HG03108 (cell line): ENCODE measurements at regions not wholly inside any gene's neighbourhood (a gene's known extent, or its start where the extent isn't known, plus 50 kb on each side); places are given as distances from the start of the nearest gene placed in this dataset.
"Not testable (repeated sequence)": the region's sequence is repeated elsewhere in the genome, so short reads cannot be mapped to it uniquely, and the experiment has no call there.

Experiments used
- ATAC-seq: cut with Tn5 transposase; IDR thresholded peaks from one replicate; pipeline ENCODE4 v1.9.1; 2021; ENCODE audit warnings: moderate library complexity; ENCODE audit not compliant: unreplicated experiment

DNA sequence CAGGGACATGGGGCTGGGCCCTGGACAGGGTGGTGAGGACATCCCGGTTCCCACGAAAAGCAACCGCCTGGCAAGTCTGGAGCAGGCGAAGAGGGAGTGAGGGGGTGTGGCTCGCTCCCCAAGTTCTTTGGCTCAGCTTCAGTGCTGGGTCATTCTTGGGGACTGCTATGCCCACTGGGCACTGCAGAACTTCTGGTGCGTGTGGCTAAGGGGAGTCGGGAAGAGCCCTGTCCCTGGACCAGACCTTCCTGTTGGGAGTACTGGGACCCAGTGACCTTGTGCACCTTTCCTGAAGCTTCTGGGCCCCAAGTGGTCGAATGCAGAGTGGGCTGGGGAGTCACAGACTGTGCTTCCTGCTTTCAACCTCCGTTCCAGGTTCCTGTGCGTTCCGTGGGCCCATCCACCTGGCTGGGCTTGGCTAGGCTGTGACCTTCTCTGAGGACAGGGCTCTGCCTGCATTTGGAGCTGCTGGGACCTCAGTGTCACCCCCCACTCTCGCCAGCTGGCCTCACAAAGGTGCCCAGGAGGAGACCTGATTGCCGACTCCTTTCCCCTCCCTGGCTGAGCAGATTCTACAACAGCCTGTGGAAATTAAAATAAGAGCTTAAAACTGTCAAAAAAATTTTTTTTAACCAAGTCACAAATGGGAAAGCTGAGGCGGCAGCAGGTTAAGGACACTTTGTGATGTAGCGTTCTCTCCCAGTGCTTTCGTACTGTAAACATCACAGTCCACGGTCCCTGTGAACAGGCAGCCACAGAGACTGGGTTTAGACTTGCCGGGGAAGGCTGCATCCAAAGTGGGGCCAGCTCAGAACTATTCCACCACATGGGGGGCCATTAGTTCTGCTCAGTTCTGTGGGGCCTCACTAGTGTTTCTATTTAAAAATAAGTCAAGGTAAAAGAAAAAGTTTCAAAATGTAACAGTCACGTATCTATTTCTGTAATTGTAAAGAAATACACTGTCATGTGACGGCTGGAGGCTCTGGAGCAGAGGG, 63.8 kb upstream of the WNT7B start:
- no peak for ATAC-seq

DNA sequence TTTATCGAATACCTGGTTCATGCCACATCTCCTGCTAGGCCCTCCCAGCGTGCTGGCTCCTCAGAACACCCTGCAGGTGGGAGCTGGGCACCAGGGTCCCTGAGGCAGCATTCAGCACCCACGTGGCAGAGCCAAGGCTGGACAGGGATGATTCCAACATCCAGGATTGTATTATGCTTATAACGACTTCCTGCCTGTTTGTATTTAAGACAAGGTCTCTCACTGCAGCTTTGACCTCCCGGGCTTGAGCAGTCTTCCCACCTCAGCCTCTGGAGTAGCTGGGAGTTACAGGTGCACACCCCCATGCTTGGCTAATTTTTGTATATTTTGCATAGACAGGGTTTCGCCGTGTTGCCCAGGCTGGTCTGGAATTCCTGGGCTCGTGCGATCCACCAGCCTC, 64.7 kb upstream of the WNT7B start:
- ATAC-seq: no peak

DNA sequence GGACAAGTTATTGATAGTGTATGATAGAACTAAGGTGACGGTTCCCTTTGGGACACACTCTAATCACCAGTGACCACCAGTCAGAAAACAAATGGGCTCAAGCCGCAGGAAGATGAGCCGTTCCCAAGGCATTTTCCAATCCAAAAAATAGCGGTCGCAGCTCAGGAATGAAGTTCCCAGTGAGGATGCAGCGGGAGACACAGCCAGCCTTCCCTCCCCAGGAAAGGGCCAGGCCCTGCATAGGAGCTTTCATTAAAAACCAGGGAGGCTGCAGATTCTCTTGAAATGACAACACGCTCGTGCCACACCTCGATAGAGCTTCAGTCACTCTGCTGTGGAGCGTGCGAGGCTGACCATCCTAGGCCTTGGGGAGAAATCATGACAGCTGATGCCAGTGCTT, 65.8 kb upstream of the WNT7B start:
- ATAC-seq: no peak

DNA sequence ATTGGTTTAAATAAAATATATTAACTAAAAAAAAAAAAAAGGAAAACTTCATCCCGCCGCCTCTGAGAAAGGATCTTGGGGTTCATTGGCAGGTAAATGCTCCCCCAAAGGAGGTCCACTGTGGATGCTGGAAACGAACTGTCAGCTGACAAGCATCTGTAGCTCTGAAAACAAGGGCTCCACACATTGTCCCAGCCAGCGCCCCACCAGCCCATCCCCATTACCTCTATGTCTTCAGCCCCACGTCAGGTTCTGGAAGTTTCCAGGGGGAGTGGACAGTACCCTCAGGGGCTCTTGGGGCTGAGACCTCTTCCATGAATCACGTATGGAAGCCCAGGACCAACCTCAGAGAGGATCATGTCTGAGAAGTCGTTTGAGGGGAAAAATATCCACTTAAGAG, 66.4 kb upstream of the WNT7B start:
- ATAC-seq: no peak

DNA sequence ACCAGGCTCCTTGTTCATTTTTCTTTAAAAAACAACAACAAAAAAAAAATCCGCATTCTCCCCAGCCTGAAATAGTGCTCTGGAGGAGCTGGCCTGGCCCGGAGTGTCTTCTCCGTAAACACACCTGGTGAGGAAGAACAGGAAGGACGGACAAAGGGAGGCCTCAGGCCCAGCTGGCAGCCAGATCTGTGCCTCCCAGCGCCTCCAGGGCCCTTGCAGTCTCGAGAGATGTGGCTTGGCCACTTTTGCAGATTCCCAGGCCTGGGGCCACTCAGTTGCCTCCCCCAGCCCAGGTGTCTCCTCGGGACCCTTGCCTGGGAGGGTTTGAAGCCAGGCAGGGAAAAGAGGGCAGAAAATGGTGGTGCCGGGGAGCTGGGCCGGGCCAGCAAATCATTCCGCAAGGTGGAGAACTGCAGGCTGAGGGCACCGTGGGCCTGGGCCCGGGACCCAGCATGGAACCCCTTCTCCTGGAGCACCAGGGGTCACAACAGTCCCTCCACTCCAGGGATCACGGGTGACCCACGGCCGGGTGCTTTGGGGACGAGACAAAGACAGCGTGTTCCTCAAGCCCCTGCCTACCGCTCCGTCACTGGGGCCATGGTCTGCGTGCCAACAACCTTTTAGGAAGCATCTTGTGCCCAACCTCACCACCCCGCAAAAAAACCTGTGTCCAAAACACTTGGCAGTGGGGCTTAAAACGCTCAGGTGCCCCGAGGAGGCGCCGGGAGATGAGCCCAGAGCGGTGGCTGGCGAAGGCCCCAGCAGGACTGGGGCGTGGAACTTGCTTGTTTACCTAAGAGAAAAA, 67.1 kb upstream of the WNT7B start:
- ATAC-seq: no peak

DNA sequence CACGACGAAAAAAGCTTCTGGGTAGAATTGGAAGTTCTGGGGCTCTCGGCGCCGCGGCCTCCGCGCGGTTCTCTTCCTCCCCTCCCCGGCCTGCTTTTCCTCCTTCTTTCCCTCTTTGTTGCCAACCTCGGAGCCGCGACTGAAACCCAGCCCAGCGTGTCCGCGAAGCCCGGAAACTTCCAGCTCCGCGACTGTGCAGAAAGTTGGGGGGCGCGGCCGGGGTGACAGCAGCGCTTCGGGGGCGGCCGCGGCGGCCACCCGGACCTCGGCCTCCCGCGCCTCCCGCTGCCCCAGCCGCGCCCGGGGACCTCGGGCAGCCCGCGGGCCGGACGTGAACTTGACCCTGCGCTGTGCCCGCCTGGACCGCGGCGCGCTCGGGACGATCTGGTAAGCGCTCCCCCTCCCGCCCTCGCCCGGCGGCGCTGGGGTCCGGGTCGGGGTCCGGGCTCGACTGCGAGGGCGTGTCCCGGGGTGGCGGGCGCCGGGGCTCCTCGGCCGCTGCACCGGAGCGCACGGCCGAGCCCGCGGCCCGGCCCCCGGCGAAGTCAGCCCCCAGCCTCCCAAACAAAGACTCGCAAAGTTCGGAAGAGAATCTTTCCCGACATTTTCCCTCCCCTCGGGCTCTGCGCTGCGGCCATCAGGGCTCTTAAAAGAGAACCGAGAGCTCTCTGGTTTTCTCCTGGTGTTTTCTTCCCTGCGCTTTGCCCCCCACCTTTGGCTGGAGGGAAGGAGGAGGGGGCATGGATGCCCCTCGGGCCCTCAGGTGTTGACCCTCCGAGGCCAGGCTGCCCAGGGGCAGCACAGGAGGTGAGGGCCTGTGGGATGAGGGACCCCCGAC, 67.9 kb upstream of the WNT7B start:
- ATAC-seq: no peak

DNA sequence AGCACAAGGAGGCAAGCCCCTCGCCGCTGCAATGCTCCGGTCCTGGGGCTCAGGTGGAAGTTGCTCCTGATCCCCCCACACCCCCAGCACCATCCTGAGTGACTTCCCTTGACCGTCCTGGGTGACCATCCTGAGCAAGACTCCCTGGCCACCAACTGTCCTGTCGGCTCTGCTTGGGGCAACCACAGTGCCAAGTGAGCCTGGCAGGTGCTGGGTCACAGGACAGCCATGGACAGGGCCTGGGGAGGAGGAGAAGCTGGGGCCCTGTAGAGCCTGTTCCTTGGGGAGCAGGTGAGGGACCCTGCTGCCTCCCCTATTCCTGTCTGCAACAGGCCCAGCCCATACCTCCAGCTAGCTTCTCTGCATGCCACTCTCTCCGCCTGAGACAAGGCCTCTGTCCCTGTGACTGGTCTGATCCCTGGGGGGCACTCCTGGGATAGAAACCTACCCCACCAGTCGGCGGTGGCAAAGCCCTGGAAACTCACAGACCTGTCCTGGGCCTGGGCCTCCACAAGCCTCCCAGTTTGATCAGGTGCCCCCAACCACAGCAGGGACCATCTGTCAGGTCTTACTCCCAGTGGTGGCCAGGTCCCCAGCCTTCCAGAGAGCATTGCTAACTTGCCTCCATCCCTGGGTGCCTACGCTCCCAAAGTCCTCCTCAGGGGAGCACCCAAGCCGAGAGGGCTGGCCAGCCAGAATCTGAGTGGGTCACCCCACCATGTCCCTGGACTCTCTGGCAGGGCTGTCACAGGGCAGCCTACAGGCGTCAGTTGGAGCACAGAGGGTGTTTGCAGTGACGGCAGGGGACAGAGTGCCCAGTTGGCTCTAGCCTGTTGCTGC, 68.7 kb upstream of the WNT7B start:
- ATAC-seq: no peak

DNA sequence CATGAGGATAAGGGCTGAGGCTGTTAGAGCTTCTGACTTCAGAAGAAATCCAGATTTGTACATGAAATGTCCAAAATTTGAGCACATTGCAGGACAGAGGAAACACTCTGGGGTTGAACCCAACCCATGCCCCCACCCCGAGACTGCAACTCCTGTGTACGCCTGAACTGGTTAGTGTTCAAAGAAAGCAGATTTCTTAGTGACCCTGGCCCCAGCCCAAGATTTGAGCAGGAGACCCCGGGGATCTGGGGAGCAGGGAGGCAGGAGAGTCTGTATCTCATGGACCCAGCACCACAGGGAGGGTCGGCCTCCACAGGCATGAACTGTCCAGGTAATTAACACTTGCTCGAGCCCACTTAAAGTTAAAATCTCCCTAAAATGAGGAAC, 69.3 kb upstream of the WNT7B start:
- no peak for ATAC-seq

DNA sequence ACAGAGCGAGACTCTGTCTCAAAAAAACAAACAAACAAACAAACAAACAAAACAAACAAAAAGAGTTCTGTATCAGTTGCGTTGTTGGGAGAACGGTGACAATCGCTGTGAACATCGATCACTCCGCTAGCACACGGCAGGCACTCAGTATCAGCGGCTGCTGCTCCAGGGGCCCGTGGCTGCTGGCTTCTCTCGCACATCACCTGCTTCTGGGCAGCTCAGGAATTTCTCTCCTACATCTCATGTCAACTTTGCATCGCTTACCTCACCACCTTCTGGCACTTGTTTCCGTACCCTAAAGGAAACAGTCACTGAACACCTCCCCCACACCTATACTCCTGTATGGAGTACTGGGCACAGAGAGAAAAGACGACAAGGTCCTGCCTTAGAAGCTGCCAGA, 70.3 kb upstream of the WNT7B start:
- no peak for ATAC-seq

DNA sequence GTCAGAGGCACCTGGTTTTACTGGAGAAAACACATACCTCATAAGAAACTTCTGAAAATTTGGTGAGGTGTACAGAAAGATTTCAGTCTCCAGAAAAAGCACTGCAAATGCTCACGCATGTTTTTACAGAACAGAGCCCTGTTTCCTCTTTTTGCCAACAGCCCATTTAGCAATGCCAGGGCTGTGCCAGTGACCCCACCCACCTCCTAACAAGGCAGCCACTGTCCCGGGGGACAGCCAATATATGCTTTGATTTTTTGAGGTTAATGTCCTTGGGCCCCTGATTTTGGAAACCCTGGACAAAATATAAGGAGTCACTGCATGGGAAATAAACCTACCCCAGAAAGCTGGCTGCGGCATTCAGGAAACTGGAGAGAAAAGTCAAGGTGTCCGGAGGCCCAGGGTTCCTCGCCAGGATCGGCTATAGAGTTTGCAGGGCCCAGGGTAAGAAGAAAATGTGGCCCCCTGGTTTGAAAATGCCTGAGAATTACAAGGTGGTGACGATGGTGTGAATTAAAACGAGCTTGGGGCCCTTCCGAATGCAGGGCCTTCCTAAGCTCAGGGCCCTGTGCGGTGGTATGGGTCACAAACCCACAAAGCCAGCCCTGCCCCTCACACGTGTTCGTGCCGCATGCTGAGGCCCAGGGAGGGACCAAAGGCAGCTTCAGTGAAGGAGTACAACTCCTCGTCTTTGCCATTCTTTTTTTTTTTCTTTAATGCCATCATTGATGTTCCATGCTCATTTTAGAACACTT, 71.1 kb upstream of the WNT7B start:
- ATAC-seq: no peak

DNA sequence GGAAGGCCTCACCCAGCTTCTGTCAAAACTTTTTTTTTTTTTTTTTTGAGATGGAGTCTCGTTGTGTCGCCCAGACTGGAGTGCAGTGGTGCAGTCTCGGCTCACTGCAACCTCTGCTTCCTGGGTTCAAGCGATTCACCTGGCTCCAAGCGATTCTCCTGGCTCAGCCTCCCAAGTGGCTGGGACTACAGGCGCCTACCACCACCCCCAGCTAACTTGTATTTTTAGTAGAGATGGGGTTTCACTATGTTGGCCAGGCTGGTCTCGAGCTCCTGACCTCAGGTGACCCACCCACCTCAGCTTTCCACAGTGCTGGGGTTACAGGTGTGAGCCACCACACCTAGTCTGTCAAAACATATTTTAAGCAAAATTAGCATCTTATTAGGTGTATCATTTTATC, 71.7 kb upstream of the WNT7B start:
- not testable (repeated sequence) for ATAC-seq

DNA sequence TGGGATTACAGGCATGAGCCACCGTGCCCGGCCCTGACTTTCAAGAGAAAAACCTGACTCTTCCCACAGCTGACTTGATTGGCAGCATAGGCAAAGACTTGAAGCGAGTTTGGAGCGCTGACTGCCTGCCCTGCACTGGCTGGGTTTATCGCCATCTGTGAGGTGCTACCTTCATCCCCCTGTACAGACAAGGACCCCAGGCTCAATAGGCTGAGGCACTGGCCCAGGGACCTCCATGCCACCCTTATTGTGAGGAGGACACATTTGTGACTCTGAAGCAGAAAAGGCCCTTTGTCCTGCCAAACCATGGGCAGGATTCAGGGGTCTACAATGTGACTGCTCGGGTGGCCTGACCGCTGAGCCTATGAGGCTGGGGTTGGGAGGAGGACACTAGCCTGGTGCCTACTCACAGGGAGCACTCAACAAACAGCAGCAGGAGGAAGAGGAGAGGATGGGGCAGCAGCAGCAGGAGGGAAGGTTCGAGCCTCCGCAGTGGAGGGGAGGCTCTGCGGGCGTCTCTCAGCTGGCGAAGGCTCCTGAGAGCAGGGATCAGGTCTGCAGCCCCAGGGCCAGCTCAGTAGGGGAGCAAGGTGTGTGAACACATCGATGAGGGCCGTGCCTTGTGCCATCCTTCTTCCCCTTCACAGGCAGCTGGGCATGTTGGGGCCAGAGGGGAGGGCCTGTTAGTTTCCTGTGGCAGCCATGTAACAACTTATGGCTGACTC, 72.9 kb upstream of the WNT7B start:
- no peak for ATAC-seq

DNA sequence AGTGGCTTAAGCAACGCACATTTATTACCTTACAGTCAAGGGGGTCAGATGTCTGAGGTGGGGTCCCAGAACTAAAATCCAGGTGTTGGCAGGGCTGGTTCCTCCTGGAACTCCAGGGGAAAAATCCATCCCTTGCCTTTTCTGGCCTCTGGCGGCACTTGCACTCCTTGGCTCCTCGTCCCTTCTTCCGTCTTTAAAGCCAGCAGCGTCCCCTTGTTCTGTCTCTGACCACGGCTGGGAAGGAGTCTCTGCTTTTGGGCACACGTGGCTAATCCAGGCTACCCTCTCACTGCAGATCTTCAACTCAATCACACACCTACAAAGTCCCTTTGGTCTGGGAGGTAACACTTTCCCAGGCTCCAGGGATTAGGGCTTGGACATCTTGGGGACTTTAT, 73.5 kb upstream of the WNT7B start:
- ATAC-seq: no peak

DNA sequence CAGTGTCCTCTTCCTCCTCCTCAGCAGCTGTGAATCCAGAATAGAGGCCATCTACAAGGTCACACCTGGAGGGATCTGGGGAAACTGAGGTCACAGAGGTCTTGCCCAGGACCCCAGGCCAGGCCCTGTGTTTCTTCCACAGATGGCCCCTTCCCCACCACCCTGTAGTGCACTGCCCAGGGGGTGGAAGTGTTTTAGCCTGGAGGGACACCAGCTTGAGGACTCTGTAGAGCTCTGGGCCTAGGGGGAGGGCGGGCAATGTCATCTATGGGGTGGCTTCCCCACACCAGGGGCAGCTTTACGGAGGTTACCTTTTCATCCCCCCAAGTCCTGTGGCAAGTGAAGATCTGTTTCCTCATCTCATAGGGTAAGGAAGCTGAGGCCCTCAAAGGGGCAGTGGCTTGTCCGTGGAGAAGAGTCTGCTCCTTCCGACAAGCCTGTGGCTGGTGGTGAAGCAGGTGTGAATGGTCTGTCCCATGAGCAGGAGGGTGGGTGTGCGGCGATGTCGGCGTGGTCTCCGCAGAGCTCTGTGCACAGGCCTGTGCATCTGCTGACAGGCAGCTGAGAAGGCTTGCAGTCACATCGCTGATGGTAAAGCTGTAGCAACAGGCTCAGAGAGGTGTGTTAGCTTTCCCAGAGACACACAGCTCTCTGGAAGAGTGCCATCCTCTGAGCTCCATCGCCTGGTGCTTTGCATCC, 74.1 kb upstream of the WNT7B start:
- ATAC-seq: no peak

DNA sequence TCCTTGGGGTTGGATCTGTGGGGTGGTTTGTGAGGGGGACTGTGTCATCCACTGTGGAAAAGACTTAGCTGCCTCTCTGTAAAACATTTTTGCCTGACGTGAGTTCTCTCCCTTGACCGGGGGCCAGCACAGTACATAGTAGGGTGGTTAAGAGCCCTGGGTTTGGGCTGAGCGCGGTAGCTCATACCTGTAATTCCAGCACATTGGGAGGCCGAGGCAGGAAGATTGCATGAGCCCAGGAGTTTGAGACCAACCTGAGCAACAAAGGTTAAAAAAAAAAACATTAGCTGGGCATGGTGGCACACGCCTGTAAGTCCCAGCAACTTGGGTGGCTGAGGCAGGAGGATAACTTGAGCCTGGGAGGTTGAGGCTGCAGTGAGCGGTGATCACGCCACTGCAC, 74.7 kb upstream of the WNT7B start:
- no peak for ATAC-seq

DNA sequence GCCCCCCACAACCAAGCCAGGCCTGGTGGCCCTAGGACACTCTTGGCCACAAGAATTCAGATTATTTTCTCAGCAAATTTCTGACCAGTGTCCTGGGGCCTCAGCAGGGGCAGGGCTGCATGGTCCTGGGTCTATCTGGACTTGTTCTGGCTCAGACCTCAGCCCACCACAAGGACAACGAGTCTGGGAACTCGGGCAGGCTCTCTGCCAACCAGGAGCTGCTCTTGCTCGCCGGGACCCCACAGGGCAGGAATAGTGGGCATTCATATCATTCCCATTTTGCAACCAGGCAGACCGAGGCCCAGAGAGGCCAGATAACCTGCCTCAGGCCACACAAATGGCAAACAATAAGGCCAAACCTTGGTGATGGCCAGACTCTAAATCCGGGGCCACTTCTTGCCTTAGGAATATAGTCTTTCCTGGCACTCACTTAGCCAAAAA, 75.4 kb upstream of the WNT7B start:
- no peak for ATAC-seq

DNA sequence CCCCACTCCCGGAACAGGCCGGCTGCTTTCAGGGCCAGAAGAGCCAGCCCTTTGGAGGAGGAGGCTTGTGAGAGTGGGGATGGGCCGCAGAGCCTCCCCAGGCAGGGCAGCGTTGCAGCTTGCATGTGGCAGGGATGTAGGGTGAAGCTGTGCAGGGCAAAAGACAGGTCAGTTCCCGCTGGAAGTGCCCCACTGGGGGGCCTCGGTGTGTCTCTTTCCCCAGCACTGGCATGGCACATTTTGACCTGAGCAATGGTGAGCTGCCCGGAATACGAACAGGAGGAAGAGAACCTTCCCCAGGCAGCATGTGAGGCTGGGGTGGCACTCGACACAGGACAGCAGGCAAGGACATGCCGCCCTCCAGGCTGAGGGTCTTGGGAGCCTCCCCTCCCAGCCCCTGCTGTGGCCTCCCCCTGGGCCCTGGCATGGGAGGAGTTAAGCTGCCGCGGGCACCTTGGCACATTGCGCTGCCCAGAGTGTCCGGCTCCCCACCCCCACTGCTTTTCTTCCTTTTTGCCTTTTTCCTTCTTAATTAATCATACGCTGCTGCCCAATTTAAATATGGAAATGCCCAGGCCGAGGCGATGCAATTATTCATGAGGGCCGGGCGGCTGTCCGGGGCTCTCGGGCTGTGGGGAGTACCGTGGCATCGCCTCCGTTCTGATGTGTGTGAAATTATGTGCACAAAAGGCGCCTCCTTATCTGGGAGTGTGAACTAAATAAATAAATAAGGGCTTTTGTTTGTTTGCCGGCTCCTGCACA, 76.0 kb upstream of the WNT7B start:
- ATAC-seq: no peak
